Testis (tissue), 2 donors: ENCODE measurements at regions not wholly inside any gene's neighbourhood (a gene's known extent, or its start where the extent isn't known, plus 50 kb on each side); places are given as distances from the start of the nearest gene placed in this dataset.

Source experiments
- DNase-seq: peaks from one replicate; pipeline ENCODE4 v3.0.0-alpha.2; 2019
- H3K27ac ChIP-seq, 2 donors: fragments of 200-600 bp; sonication (generic); one replicate each; pipeline ENCODE4 v1.5.1; 2019
- H3K27me3 ChIP-seq: fragments of 200-600 bp; sonication (generic); one replicate; pipeline ENCODE4 v1.5.1; 2019
- H3K36me3 ChIP-seq: fragments of 200-600 bp; sonication (generic); one replicate; pipeline ENCODE4 v1.5.1; 2017; ENCODE audit warnings: low read depth; ENCODE audit errors: missing control alignments
- H3K4me1 ChIP-seq: fragments of 200-600 bp; sonication (generic); one replicate; pipeline ENCODE4 v1.5.1; 2019
- H3K4me3 ChIP-seq, 2 donors: fragments of 200-600 bp; sonication (generic); one replicate each; pipeline ENCODE4 v1.5.1; 2017 to 2019
- H3K9me3 ChIP-seq: fragments of 200-600 bp; sonication (generic); one replicate; pipeline ENCODE4 v1.5.1; 2017
- POLR2A ChIP-seq: fragments of 450-650 bp; IDR thresholded peaks from one replicate; pipeline ENCODE4 v1.6.1; 2017; ENCODE audit warnings: antibody characterized with exemption, mild to moderate bottlenecking, moderate library complexity
- WGBS, 2 donors: methylation state at CpG; one replicate each; pipeline ENCODE4 v1.1.5; 2018; 5-methylcytosine and 5-hydroxymethylcytosine counted together
- intact Hi-C: fragments of 100-400 bp; cut with DNase I; formaldehyde crosslinking; loops from one replicate; pipeline ENCODE4 v1.15.1; 2023; ENCODE audit warnings: low total_unique reads
- TF ChIP-seq, protein P1 (sequence below), 3 experiments: fragments of 450-650 bp in 2 of 3; fragments of 200-600 bp in 1 of 3; sonication (generic) in 1 of 3; IDR thresholded peaks; one replicate each; pipeline ENCODE4 v1.5.1; 2016 to 2019; ENCODE audit warnings: antibody characterized with exemption in 3 of 3, mild to moderate bottlenecking in 2 of 3, moderate library complexity in 1 of 3

DNA sequence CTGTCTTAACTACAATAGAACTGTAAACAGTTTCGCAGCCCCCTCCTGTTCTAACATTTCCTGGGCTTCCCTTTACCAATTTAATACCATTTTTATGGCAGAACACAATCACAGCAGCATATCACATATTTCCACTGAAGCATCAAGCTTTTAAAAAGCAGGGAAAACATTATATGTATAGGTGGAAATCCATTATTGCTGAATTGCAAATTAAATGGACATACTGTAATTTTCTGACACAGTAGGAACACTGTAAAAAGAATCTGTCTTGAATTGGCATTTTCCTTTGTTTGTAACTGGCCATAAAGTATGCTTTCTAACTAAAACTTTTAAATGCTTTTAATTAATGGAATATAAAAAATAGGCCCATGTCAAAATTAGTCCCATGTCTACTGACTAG lies 1385.8 kb downstream of the SI start:
- no peak for DNase-seq
- Histone ChIP-seq H3K27me3 (no peaks in the 10 kb centered on the region), H3K4me3 (no peak overlapping the region), H3K36me3 (no peaks in the 10 kb centered on the region), H3K27ac (no peak overlapping the region), H3K9me3 (no peaks in the 10 kb centered on the region), H3K4me1 (no peaks in the 10 kb centered on the region)
- TF ChIP-seq POLR2A = no peak
- TF ChIP-seq, protein P1, sequence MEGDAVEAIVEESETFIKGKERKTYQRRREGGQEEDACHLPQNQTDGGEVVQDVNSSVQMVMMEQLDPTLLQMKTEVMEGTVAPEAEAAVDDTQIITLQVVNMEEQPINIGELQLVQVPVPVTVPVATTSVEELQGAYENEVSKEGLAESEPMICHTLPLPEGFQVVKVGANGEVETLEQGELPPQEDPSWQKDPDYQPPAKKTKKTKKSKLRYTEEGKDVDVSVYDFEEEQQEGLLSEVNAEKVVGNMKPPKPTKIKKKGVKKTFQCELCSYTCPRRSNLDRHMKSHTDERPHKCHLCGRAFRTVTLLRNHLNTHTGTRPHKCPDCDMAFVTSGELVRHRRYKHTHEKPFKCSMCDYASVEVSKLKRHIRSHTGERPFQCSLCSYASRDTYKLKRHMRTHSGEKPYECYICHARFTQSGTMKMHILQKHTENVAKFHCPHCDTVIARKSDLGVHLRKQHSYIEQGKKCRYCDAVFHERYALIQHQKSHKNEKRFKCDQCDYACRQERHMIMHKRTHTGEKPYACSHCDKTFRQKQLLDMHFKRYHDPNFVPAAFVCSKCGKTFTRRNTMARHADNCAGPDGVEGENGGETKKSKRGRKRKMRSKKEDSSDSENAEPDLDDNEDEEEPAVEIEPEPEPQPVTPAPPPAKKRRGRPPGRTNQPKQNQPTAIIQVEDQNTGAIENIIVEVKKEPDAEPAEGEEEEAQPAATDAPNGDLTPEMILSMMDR (IDR thresholded peaks at IDR 0.05) = no peak
- intact Hi-C loops = no loop called here
- 98 to 100% methylated on average over 1 of the region's 1 CpG for WGBS, 2 donors

DNA sequence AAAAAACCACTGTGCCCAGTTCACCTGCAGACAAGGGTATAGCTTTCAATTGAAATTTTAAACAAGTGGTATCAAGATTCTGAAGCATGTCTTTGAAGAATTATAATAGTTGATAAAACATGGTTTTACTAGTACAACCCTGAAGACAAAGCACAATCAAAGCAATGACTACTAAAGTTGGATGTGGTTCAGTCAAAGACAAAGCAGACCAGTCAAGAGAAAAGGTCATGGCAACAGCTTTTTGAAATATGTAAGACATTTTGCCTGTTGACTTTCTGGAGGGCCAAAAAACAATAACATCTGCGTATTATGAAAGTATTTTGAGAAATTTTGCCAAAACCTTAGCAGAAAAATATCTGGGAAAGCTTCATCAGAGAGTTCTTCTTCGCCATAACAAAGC lies 1393.6 kb downstream of the SI start:
- H3K27ac ChIP-seq = no peak overlapping the region
- no peaks in the 10 kb centered on the region for H3K27me3 ChIP-seq
- H3K4me3 ChIP-seq = no peak overlapping the region
- H3K36me3 ChIP-seq = no peaks in the 10 kb centered on the region
- intact Hi-C loops = no loop called here
- H3K9me3 ChIP-seq = no peaks in the 10 kb centered on the region
- peaks cover 3% of the 10 kb centered on the region for H3K4me1 ChIP-seq
- no peak for TF ChIP-seq POLR2A
- TF ChIP-seq, protein P1 (IDR thresholded peaks at IDR 0.05) = no peak
- no peak for DNase-seq
- WGBS, 2 donors = 61 to 71% methylated on average over 2 of the region's 2 CpGs

DNA sequence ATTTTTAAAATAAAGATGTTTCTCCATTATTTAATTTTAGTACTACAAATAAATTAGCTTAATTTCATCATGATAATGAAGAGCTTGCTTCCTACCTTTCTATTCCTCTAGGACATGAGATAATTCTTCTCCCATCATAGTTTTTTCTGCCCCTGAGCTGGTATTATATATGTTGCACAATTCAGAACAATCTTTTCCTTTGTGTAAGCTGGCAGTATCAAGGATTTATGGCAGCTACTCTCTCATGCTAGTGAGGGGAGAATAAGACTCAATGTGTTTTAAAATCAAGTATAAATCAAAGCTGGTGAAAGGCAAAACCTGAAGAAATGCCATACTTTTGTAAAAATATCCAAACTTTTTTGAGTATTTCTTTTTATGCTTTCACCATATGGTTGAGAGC lies 1405.3 kb downstream of the SI start:
- Histone ChIP-seq H3K27me3 (no peaks in the 10 kb centered on the region), H3K27ac (peak overlapping the region in 1 of 2 donors; percentile 10), H3K36me3 (no peaks in the 10 kb centered on the region), H3K4me1 (no peaks in the 10 kb centered on the region), H3K9me3 (no peaks in the 10 kb centered on the region), H3K4me3 (no peak overlapping the region)
- DNase-seq = no peak
- intact Hi-C loops = no loop called here
- TF ChIP-seq, protein P1 (IDR thresholded peaks at IDR 0.05) = no peak
- no peak for TF ChIP-seq POLR2A

DNA sequence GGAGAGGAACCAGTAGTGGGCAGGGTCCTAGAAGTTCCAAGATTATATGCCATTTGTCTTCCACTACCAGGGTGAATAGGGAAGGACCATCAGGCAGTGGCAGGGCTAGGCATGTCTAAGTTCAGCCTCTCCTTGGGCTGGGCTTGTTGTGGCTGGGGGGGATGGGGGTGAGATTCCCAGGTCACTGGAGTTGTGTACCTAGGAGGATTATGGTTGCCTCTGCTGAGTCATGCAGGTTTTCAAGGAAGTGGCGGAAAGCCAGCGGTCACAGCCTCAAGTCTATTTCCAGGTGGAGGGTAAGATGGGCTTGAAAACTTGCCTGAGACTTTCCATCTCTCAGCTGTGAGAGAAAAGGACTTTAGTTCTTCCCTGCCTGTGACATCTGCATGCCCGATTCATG lies 1407.1 kb downstream of the SI start:
- H3K27ac ChIP-seq = no peak overlapping the region
- TF ChIP-seq POLR2A = no peak
- TF ChIP-seq, protein P1 (IDR thresholded peaks at IDR 0.05) = no peak
- no peak for DNase-seq
- whole genome bisulfite sequencing, 2 donors = 89 to 90% methylated on average over 3 of the region's 3 CpGs
- intact Hi-C loops = no loop called here
- H3K27me3 ChIP-seq = no peaks in the 10 kb centered on the region
- no peaks in the 10 kb centered on the region for H3K4me1 ChIP-seq
- H3K9me3 ChIP-seq = no peaks in the 10 kb centered on the region
- H3K36me3 ChIP-seq = no peaks in the 10 kb centered on the region
- no peak overlapping the region for H3K4me3 ChIP-seq

DNA sequence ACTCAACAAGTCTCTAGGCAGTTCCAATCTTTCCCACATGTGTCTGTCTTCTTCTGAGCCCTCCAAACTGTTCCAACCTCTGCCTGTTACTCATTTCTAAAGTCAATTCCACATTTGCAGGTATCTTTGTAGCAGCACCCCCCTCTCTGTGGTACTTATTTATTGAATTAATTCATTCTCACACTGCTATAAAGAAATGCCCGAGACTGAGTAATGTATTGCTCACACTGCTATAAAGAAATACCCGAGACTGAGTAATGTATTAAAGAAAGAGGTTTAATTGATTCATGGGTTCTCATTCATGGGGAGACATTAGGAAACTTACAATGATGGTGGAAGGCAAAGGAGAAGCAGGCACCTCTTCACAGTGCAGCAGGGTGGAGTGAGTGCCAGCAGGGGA lies 1413.8 kb downstream of the SI start:
- Histone ChIP-seq H3K9me3 (no peaks in the 10 kb centered on the region), H3K4me3 (no peak overlapping the region), H3K27ac (no peak overlapping the region), H3K36me3 (no peaks in the 10 kb centered on the region), H3K27me3 (no peaks in the 10 kb centered on the region), H3K4me1 (no peaks in the 10 kb centered on the region)
- intact Hi-C loops = no loop called here
- WGBS, 2 donors = 89 to 95% methylated on average over 2 of the region's 2 CpGs
- no peak for TF ChIP-seq POLR2A
- TF ChIP-seq, protein P1 (IDR thresholded peaks at IDR 0.05) = no peak
- DNase-seq = no peak
